RWPE1 (cell line): ENCODE measurements at regions not wholly inside any gene's neighbourhood (a gene's known extent, or its start where the extent isn't known, plus 50 kb on each side); places are given as distances from the start of the nearest gene placed in this dataset.

Experiments
- CTCF ChIA-PET: fragments of 350-600 bp; sonication (Branson Sonifier 250); formaldehyde crosslinking; extraction: SDS; loops from one replicate; lab custom pipeline; 2021; lab: Yijun Ruan, JAX
- POLR2A ChIA-PET: fragments of 400-600 bp; formaldehyde crosslinking; extraction: SDS; loops from one replicate; lab custom pipeline; 2020; ENCODE audit warnings: antibody characterized with exemption; ENCODE audit not compliant: low non-redundant PET; lab: Yijun Ruan, JAX
- DNase-seq: peaks from one replicate; pipeline ENCODE4 v3.0.0; 2012; ENCODE audit warnings: low spot score
- H3K27ac ChIP-seq: fragments of 450-650 bp; 2 replicates; pipeline ENCODE4 v1.5.1; 2017
- TF ChIP-seq, protein P1 (sequence below): fragments of 450-650 bp; conservative IDR thresholded peaks from 2 replicates; pipeline ENCODE4 v1.5.1; 2017; ENCODE audit warnings: low read depth, mild to moderate bottlenecking

DNA sequence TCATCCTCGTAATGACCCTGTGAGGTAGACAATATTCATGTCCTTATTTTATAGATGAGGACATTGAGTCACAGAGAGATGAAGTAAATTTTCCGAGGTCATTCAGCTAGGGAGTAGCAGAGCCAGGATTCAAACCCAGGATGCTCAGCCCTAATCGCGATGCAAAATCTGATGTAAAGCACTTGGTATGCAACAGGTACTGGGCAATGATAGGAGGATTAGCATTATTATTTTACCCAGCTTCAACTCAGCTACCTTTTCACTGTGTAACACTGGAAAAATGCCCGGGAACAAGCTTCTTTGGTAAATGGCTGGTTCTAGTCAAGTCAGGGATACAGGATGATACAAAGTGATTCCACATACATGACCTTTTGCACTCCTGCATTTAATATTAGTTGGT is 88.7 kb downstream of the ATP1A1 start:
- ChIA-PET POLR2A (no interaction called here), CTCF (interaction anchor here (0.6 to 0.7 kb wide), 2 partner anchors 60 to 323 kb away, joined by 3 read pairs; no protein-coding TSS in a partner anchor)
- TF ChIP-seq, protein P1, sequence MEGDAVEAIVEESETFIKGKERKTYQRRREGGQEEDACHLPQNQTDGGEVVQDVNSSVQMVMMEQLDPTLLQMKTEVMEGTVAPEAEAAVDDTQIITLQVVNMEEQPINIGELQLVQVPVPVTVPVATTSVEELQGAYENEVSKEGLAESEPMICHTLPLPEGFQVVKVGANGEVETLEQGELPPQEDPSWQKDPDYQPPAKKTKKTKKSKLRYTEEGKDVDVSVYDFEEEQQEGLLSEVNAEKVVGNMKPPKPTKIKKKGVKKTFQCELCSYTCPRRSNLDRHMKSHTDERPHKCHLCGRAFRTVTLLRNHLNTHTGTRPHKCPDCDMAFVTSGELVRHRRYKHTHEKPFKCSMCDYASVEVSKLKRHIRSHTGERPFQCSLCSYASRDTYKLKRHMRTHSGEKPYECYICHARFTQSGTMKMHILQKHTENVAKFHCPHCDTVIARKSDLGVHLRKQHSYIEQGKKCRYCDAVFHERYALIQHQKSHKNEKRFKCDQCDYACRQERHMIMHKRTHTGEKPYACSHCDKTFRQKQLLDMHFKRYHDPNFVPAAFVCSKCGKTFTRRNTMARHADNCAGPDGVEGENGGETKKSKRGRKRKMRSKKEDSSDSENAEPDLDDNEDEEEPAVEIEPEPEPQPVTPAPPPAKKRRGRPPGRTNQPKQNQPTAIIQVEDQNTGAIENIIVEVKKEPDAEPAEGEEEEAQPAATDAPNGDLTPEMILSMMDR: no peak
- DNase-seq: no peak
- H3K27ac ChIP-seq: no peak overlapping the region

- H3K27ac ChIP-seq: no peak overlapping the region
- TF ChIP-seq, protein P1: no peak
- ChIA-PET POLR2A (no interaction called here), CTCF (no interaction called here)
- no peak for DNase-seq
Measured at GRCh38 chr1:116462722-116463121, 89.7 kb downstream of the ATP1A1 start.

- CTCF ChIA-PET: no interaction called here
- TF ChIP-seq, protein P1: no peak
- no peak overlapping the region for H3K27ac ChIP-seq
- POLR2A ChIA-PET: no interaction called here
- DNase-seq: no peak
Measured at GRCh38 chr1:116463730-116464129, 90.7 kb downstream of the ATP1A1 start.
